VCaP (cell line): ENCODE measurements at regions not wholly inside any gene's neighbourhood (a gene's known extent, or its start where the extent isn't known, plus 50 kb on each side); places are given as distances from the start of the nearest gene placed in this dataset.
"Not testable (repeated sequence)": the region's sequence is repeated elsewhere in the genome, so short reads cannot be mapped to it uniquely, and the experiment has no call there.

ENCODE experiments used
- H3K27ac ChIP-seq: fragments of 450-650 bp; 2 replicates; pipeline ENCODE4 v1.5.1; 2017
- CTCF ChIP-seq: fragments of 450-650 bp; conservative IDR thresholded peaks from 2 replicates; pipeline ENCODE4 v1.5.1; 2017; ENCODE audit warnings: mild to moderate bottlenecking, moderate library complexity

DNA sequence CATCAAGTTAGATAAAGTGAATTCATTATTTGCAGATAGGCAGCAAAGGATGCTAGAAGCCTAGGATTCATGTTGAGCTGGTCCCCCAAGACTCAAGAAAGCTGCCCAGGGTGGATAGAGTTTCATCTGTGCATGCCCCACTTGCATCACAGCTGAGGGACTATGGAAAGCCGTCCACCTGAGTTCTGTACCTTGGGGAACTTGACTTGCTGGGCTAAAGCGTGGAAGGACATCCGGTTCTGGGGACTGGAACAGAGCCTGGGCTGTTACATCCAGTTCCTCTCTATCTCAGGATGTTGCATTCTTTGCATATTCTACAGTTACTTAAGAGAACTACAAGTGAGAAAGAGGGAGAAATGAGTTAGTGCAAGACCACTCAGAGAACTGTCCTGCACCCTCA, 458.4 kb downstream of the SHISA9 start:
- no peak overlapping the region for H3K27ac ChIP-seq
- no peak for TF ChIP-seq CTCF

- TF ChIP-seq CTCF: no peak
- no peak overlapping the region for H3K27ac ChIP-seq
Measured at GRCh38 chr16:13372421-13372820, 471.0 kb downstream of the SHISA9 start.

- no peak overlapping the region for H3K27ac ChIP-seq
- no peak for TF ChIP-seq CTCF
Measured at GRCh38 chr16:13376174-13376573, 474.8 kb downstream of the SHISA9 start.

DNA sequence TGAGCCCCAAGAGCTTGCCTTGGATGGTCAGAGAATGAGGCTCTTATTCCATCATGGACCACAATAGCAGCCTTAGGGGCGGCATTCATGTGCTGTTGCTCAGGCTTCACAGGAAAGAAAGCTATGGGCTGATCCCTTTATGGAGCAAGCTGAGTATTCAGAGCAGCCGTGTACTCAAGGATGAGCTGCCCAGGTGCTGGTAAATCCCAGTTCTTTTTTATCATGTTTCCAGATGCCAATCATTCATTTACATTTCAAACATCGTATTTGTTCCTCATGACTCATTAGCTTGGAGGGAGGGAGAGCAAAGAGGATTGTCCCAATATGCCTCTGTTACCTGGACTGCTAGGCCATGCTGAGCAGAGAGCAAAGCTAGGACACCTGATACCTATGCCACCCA, 475.7 kb downstream of the SHISA9 start:
- TF ChIP-seq CTCF: no peak
- H3K27ac ChIP-seq: no peak overlapping the region

- H3K27ac ChIP-seq: no peak overlapping the region
- TF ChIP-seq CTCF: no peak
Measured at GRCh38 chr16:13378151-13378550, 476.8 kb downstream of the SHISA9 start.

GRCh38 chr16:13379266-13379665, 477.9 kb downstream of the SHISA9 start:
- TF ChIP-seq CTCF: no peak

DNA sequence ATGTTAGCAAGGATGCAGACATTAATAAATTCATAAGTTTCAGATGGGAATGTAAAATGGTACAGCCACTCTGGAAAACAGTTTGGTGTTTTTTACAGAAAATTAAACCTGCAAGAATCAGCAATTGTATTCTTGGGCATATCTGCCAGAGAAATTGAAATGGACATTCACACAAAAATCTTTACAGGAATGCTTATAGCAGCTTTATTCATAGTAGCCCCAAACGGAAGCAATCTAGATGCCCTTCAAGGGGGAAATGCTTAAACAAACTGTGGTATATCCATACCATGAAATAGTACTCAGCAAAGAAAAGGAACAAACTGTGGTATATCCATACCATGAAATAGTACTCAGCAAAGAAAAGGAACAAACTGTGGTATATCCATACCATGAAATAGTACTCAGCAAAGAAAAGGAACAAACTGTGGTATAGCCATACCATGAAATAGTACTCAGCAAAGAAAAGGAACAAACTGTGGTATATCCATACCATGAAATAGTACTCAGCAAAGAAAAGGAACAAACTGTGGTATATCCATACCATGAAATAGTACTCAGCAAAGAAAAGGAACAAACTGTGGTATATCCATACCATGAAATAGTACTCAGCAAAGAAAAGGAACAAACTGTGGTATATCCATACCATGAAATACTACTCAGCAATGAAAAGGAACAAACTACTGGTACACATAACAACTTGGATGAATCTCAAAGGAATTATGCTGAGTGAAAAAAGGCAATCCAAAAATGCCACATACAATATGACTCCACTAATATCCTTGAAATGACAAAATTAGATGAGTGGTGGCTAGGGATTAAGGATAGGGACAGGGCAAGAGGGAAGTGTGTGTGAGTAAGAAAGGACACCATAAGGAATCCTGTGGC, 484.0 kb downstream of the SHISA9 start:
- H3K27ac ChIP-seq: not testable (repeated sequence)

More at GRCh38 chr16:13379266-13379665, 477.9 kb downstream of the SHISA9 start:
- no peak overlapping the region for H3K27ac ChIP-seq
